IPS DF 6.9 (cell line): ENCODE measurements at regions not wholly inside any gene's neighbourhood (a gene's known extent, or its start where the extent isn't known, plus 50 kb on each side); places are given as distances from the start of the nearest gene placed in this dataset.

Experiments
- DNase-seq: peaks from one replicate; pipeline ENCODE4 v3.0.0-alpha.2; 2013; ENCODE audit warnings: low read depth, low spot score
- H3K27ac ChIP-seq: one replicate; pipeline ENCODE4 v1.5.1; 2013; ENCODE audit warnings: low read length, control low read depth
- H3K27me3 ChIP-seq: 2 replicates; pipeline ENCODE4 v1.6.1; 2013; ENCODE audit warnings: mild to moderate bottlenecking, low read length; ENCODE audit not compliant: control insufficient read depth, insufficient read depth
- H3K36me3 ChIP-seq: 2 replicates; pipeline ENCODE4 v1.6.1; 2013; ENCODE audit warnings: low read length; ENCODE audit not compliant: control insufficient read depth, insufficient read depth
- H3K4me1 ChIP-seq: 2 replicates; pipeline ENCODE4 v1.6.1; 2013; ENCODE audit warnings: low read length; ENCODE audit not compliant: control insufficient read depth, insufficient read depth
- H3K4me3 ChIP-seq: 2 replicates; pipeline ENCODE4 v1.5.1; 2013; ENCODE audit warnings: mild to moderate bottlenecking, low read length
- H3K9me3 ChIP-seq: 2 replicates; pipeline ENCODE4 v1.6.1; 2013; ENCODE audit warnings: low read length, inconsistent platforms; ENCODE audit not compliant: control insufficient read depth, insufficient read depth
- WGBS: extraction: QIAGEN DNeasy Blood & Tissue Kit; methylation state at CpG from one replicate; pipeline ENCODE4 v1.1.7; 2013; ENCODE audit warnings: mixed read lengths, missing lambda C conversion rate; ENCODE audit not compliant: insufficient read length, insufficient coverage; 5-methylcytosine and 5-hydroxymethylcytosine counted together

- DNase-seq = no peak
- Histone ChIP-seq H3K36me3 (no peaks in the 10 kb centered on the region), H3K27ac (no peak overlapping the region), H3K9me3 (no peaks in the 10 kb centered on the region), H3K27me3 (no peaks in the 10 kb centered on the region), H3K4me3 (no peak overlapping the region), H3K4me1 (no peaks in the 10 kb centered on the region)
- WGBS = 100% methylated on average over 1 of the region's 1 CpG
Observed at GRCh38 chr12:89289720-89290119, 62.6 kb downstream of the DUSP6 start.

- H3K36me3 ChIP-seq = no peaks in the 10 kb centered on the region
- H3K4me3 ChIP-seq = no peak overlapping the region
- H3K4me1 ChIP-seq = no peaks in the 10 kb centered on the region
Observed at GRCh38 chr12:89288959-89289358, 63.3 kb downstream of the DUSP6 start.

GRCh38 chr12:89286501-89286900 is 65.8 kb downstream of the DUSP6 start:
- Histone ChIP-seq H3K9me3 (no peaks in the 10 kb centered on the region), H3K4me3 (no peak overlapping the region), H3K36me3 (no peaks in the 10 kb centered on the region), H3K4me1 (no peaks in the 10 kb centered on the region), H3K27ac (no peak overlapping the region), H3K27me3 (no peaks in the 10 kb centered on the region)
- no peak for DNase-seq
- WGBS = no CpG with 5 or more reads among the region's 3 CpGs

More at GRCh38 chr12:89288959-89289358, 63.3 kb downstream of the DUSP6 start:
- H3K9me3 ChIP-seq = no peaks in the 10 kb centered on the region
- no peak for DNase-seq
- no peak overlapping the region for H3K27ac ChIP-seq
- no peaks in the 10 kb centered on the region for H3K27me3 ChIP-seq

GRCh38 chr12:89281539-89281867 is 70.8 kb downstream of the DUSP6 start:
- no CpG with 5 or more reads among the region's 4 CpGs for WGBS
- Histone ChIP-seq H3K4me1 (no peaks in the 10 kb centered on the region), H3K4me3 (no peak overlapping the region), H3K36me3 (no peaks in the 10 kb centered on the region), H3K9me3 (no peaks in the 10 kb centered on the region), H3K27ac (no peak overlapping the region), H3K27me3 (no peaks in the 10 kb centered on the region)
- no peak for DNase-seq

- no peaks in the 10 kb centered on the region for H3K27me3 ChIP-seq
- WGBS = no CpG with 5 or more reads among the region's 5 CpGs
- no peak for DNase-seq
- no peaks in the 10 kb centered on the region for H3K36me3 ChIP-seq
- no peaks in the 10 kb centered on the region for H3K9me3 ChIP-seq
- H3K27ac ChIP-seq = no peak overlapping the region
- no peaks in the 10 kb centered on the region for H3K4me1 ChIP-seq
- no peak overlapping the region for H3K4me3 ChIP-seq
Observed at GRCh38 chr12:89280833-89281538, 71.3 kb downstream of the DUSP6 start.

GRCh38 chr12:89279499-89279898 is 72.8 kb downstream of the DUSP6 start:
- H3K27ac ChIP-seq = no peak overlapping the region
- no peaks in the 10 kb centered on the region for H3K4me1 ChIP-seq
- no peaks in the 10 kb centered on the region for H3K27me3 ChIP-seq
- no peak overlapping the region for H3K4me3 ChIP-seq
- no CpG with 5 or more reads among the region's 4 CpGs for WGBS
- no peaks in the 10 kb centered on the region for H3K9me3 ChIP-seq
- H3K36me3 ChIP-seq = no peaks in the 10 kb centered on the region
- no peak for DNase-seq

GRCh38 chr12:89278862-89279261 is 73.4 kb downstream of the DUSP6 start:
- WGBS = no CpG with 5 or more reads among the region's 6 CpGs
- Histone ChIP-seq H3K9me3 (no peaks in the 10 kb centered on the region), H3K27ac (no peak overlapping the region), H3K4me3 (no peak overlapping the region), H3K27me3 (no peaks in the 10 kb centered on the region), H3K4me1 (no peaks in the 10 kb centered on the region), H3K36me3 (no peaks in the 10 kb centered on the region)
- DNase-seq = no peak

GRCh38 chr12:89278169-89278568 is 74.1 kb downstream of the DUSP6 start:
- H3K9me3 ChIP-seq = no peaks in the 10 kb centered on the region
- no peak overlapping the region for H3K4me3 ChIP-seq
- no peaks in the 10 kb centered on the region for H3K4me1 ChIP-seq
- WGBS = no CpG with 5 or more reads among the region's 4 CpGs
- no peaks in the 10 kb centered on the region for H3K36me3 ChIP-seq
- no peak for DNase-seq
- H3K27me3 ChIP-seq = no peaks in the 10 kb centered on the region
- no peak overlapping the region for H3K27ac ChIP-seq

GRCh38 chr12:89276860-89277259 is 75.4 kb downstream of the DUSP6 start:
- Histone ChIP-seq H3K27me3 (no peaks in the 10 kb centered on the region), H3K4me1 (no peaks in the 10 kb centered on the region), H3K4me3 (no peak overlapping the region), H3K27ac (no peak overlapping the region), H3K9me3 (no peaks in the 10 kb centered on the region), H3K36me3 (no peaks in the 10 kb centered on the region)
- no CpG with 5 or more reads among the region's 2 CpGs for WGBS
- no peak for DNase-seq

- no peaks in the 10 kb centered on the region for H3K9me3 ChIP-seq
- no peak overlapping the region for H3K4me3 ChIP-seq
- H3K36me3 ChIP-seq = no peaks in the 10 kb centered on the region
- no peaks in the 10 kb centered on the region for H3K4me1 ChIP-seq
- no peak for DNase-seq
- whole genome bisulfite sequencing = no CpG with 5 or more reads among the region's 2 CpGs
- no peak overlapping the region for H3K27ac ChIP-seq
- H3K27me3 ChIP-seq = no peaks in the 10 kb centered on the region
Observed at GRCh38 chr12:89273525-89273924, 78.8 kb downstream of the DUSP6 start.

- DNase-seq = no peak
- Histone ChIP-seq H3K9me3 (no peaks in the 10 kb centered on the region), H3K4me1 (no peaks in the 10 kb centered on the region), H3K27me3 (no peaks in the 10 kb centered on the region), H3K36me3 (no peaks in the 10 kb centered on the region), H3K4me3 (no peak overlapping the region), H3K27ac (no peak overlapping the region)
- WGBS = no CpG with 5 or more reads among the region's 4 CpGs
Observed at GRCh38 chr12:89270548-89270947, 81.8 kb downstream of the DUSP6 start.
